CD4-positive, alpha-beta T cell treated with Interleukin-2 at 100 ng/mL for 4 hours (primary cell): ENCODE measurements at regions not wholly inside any gene's neighbourhood (a gene's known extent, or its start where the extent isn't known, plus 50 kb on each side); places are given as distances from the start of the nearest gene placed in this dataset.

Experiments used
- DNase-seq: peaks from one replicate; pipeline ENCODE4 v3.0.0-alpha.2; 2020; ENCODE audit warnings: low spot score

DNA sequence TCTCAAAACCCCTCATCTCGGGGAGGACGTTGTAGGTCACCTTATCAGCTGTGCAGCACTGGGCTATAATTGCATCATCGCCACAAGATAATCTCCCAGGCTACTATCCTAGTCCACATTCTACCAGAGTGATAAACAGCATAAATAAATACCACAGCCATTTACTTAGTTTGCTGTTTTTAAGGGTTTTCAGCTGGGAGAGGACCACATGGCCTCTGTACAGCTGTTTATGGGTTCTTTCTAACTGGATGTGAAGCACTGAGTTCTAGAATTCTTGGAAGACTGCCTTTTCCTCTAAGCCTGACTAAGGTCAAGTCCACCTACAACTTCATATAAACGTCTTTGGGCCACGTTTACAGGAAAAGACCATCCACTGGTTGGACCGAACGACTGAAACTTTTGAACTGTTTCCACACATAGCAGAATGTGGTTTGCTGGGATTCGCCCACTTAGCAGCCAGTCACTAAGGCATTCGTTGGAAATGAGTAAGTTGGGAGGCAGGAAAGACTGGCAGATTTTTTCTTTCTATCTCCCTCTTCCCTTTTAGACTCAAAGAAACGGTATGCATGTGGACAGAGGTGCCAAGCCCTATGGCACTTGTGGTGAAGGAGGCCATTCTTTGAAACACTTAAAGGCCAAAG lies 752.5 kb upstream of the SGCG start:
- DNase-seq = no peak

DNA sequence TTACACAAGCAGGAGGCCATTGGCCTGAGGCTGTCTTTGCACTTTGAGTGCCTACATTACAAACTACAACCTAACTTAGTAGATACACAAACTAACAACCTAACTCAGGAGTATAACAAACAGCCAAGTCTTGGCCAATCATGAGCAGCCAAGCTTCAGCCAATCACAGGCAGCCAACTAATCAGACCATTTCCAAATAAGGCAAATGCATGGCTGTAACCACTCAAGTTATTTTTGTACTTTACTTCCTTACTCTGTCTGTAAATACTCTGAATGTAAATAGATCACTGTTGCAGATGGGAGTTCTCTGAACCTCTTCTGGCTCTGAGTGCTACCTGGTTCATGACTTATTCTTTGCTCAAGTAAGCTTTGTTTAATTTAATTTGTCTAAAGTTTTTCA lies 748.1 kb upstream of the SGCG start:
- no peak for DNase-seq

DNA sequence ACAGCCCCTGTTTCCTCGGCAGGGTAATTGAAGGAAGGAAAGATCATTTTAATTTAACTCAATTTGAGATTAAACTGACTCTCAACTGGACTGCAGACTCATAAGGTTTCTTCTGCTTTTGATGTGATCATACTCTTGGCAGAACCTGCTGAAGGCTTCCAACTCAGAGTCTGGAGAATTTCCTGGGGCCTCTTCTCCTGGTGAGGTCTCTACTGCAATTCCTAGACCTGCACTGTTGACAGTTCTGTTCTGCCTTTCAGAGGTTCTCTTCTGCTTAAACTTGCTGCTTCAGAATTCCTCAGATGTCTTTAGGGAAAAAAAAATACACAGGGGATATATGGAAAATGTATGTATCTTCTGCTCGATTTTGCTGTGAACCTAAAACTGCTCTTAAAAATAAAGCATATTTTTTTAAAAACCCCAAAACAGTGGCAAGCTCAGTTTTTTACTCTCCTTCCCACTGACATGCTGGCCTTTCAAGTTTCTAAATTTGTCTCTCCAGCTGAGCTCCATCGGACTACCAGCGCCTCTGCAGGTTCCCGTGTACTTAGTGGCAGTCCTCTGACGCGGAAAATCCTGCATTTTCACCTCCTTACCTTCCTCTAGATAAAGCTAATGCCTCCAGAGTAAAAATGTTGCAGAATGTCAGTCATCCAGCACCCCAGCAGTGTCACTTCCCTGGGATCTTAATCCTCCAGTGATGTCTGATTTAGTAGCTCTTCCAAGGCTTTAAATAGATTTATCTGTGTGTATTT lies 733.5 kb upstream of the SGCG start:
- no peak for DNase-seq

- no peak for DNase-seq
These were observed 731.5 kb upstream of the SGCG start for GRCh38 chr13:22449251-22449650.

DNA sequence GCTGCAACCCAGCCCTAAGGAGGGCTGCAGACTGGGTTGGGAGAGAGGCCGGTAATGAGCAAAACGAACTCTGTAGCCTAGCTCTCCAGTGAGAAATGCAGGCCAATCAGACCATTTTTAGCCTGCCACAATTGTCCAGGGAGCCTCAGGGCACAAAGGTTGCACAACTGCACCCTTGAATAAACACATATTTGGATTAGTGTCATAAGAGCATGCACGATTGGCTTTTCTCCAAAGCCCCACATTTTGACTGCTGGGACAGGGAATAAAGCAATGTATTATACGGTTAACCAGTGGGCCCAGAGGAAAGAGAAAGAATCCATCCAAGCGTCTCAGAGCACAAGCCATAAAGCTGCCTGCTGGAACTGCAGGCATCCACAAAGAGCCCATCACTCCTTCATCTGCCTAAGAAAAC lies 729.4 kb upstream of the SGCG start:
- no peak for DNase-seq

DNA sequence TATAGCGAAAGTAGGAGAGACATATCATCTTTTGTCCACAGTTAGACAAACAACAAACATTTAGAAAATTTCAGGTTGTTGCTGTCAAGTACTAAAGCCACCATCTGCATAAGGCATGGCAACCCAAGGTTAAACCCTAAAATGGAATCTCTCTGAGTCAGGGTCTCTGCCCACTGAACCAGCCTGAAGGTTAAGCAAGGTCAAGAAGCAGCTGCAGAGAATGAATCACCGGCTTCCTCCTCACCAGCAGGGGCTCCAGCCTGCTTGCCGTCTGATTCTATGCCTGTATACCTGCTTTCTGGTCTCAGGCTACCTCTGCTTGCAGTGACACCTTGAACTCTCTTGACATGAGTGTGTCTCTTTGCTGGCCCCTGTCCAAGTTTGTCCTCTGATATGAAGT lies 726.2 kb upstream of the SGCG start:
- no peak for DNase-seq

DNA sequence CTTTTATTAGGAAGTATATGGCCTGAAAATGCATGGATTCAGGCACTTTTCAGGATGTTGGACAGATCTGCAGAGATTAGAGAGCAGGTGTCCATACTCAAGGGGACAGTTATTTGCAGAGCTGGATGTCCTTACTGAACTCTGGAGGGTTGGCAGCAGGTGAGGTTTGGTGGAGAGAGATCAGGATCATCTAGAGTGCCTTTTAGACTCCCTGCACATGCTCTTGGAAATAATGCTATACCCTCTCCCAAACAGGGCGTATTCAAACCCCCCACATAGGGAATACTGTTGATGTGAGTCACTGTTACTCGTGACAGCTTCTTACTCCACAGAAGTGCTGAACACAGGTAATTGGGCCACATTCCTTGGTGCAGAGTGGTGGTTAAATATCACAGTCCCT lies 725.7 kb upstream of the SGCG start:
- DNase-seq = no peak

DNA sequence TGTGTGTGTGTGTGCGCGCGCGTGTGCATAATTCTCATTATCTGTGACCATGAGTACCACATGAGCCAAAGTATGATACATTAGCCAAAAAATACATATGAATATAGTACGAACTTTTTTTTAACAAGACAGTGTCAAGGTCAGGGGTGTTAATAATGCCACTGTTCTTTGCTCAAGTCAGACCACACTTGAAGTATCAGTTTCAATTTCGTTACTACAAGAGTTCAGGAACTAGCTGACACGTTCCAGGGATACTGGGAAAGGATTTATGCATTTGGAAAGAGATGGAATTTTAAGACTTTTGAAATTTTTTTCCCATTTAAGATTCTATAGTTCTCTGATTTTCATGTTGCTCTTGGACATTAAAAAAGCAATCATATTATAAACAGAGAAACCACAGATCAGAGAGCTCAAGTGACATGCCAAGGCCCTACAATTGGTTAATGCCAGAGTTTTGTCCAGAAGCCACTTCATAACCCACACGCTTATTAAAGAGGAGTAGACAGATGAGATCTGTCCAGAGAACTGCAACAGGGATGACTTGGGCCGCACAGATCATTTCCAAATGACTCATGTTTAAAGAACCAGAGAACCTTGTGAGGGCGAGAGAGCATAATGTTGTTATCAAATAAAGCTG lies 718.8 kb upstream of the SGCG start:
- DNase-seq = no peak

GRCh38 chr13:22463089-22463488 lies 717.7 kb upstream of the SGCG start:
- DNase-seq = no peak

- no peak for DNase-seq
These were observed 712.7 kb upstream of the SGCG start for GRCh38 chr13:22468045-22468444.

- no peak for DNase-seq
These were observed 712.0 kb upstream of the SGCG start for GRCh38 chr13:22468824-22469223.

DNA sequence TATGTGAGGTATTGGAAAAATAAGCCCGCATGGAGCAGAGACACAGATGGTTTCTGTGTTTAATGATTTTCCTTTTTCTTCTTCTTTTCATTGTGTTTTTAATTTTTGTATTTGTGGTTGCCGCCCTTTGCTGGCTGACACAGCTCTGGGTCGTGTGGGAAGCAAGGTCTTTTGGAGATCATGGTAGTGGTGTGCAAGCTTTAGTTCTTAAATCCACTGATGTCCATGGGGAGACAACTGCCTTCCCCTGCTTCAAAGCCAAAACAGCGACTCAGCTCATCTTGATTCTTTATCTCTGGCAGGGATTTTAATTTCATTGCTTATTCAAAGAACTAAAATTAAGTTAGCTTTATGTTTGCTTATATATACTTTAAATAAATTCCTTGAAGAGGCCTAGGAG lies 711.3 kb upstream of the SGCG start:
- no peak for DNase-seq

- no peak for DNase-seq
These were observed 710.7 kb upstream of the SGCG start for GRCh38 chr13:22470075-22470474.

DNA sequence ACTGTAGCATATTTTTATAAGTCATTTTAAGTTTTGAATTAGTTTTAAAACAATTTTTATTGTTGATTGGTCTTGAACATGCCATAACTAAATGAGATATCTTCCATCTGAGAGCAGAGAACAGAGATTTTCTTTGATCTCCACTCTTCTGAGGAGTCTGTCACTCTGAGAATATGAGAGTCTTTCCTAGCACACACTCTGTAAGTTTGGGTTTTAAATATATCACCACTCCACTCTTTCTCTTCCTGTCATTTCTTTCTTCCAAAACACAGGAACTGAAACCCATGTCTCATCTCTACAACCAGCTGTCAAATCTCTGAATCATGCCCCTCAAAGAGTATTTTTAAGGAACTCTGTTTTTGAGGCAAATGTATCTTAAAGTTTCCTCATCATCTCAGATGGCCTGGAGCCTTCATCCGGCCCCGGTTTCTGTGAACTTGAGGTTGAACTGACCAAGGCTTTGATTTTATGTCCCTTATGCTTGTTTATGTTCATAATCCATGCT lies 698.2 kb upstream of the SGCG start:
- DNase-seq = no peak

GRCh38 chr13:22483276-22483675 lies 697.5 kb upstream of the SGCG start:
- no peak for DNase-seq

DNA sequence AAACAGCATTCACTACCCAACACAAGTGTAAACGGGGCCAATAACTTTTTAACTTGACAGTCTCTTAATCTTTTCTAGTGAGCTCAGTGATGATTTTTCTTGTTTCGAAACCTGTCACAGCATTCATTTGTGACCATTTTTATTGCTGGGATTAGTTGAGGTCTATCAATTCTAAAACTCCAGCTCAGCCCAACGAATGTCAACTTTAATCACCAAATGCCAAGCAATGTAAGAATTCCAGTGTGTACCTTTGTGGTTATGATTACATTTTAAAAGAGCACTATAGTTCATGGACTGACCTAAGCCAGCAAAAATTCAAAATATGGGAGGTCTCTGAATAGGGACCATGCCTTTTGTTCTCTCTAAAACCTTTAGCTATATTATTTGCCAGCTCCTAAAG lies 694.3 kb upstream of the SGCG start:
- DNase-seq = no peak

GRCh38 chr13:22487932-22488331 lies 692.8 kb upstream of the SGCG start:
- DNase-seq = no peak

DNA sequence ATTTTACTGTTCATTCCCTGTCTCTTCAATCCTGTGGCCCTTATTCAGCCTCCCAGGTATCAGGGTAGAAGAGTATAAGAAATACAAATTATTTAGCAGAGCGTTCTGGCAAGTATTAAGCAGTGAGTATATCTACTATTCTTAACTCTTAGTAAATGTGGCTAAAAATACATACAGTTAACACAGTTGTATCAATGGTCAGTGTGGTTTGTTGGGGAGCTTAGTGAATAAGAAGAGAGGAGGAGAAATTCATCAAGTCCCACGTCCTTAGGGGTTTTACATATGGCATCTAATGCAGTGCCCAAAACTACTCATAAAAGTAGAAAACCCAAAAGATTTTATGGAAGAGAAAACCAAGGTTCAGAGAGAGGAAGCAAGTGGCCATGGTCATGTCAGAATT lies 691.0 kb upstream of the SGCG start:
- no peak for DNase-seq

DNA sequence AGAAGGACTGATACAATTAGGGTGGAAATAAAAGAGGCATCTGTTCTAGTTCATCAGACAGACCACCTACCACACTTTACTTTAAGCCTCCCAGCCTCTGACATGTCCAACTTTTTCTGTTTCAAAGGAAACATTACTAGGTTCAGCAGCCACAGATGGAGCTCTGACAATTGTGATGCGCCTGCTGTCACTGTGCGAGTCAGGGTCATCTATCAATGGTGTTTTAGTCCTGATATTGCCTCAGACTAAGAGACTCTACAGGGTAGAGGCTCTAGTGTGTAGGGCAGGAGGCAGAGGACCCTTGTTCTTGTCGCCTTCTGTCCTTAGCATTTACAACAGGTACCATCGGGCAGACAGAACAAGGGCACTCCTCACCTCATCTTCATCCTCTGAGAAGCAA lies 685.0 kb upstream of the SGCG start:
- no peak for DNase-seq

DNA sequence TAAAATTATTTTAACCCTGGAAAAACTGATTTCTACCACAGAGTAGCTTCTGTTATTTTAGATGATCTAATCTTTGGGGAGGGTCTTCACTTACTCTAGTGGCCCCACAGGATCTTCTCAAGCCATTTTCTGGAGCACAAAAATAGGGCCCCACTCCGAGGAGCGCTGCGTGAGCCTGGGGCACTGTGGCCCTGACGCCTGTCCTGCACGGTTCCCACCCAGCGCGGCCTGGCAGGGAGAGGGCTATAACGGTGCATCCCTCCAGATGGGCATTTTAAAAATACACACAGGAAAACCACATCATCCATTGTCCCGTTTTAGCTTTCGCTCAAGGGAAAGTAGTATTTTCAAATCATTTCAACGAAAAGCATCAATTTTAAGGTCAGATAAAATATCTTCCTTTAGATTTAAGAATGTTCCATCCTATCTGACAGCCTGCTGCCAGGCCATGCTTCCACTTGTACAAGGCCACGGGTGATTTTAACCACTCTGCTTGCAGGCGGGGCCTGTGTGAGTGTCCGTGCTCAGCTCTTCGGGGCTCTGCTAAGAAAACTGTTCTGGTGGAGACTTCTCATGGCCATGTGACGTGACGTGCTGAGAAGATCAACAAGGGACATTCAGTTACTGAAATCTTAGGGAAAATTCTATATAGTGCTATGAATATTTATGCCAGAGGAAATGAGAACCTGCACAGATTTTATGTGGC lies 683.8 kb upstream of the SGCG start:
- DNase-seq = no peak

DNA sequence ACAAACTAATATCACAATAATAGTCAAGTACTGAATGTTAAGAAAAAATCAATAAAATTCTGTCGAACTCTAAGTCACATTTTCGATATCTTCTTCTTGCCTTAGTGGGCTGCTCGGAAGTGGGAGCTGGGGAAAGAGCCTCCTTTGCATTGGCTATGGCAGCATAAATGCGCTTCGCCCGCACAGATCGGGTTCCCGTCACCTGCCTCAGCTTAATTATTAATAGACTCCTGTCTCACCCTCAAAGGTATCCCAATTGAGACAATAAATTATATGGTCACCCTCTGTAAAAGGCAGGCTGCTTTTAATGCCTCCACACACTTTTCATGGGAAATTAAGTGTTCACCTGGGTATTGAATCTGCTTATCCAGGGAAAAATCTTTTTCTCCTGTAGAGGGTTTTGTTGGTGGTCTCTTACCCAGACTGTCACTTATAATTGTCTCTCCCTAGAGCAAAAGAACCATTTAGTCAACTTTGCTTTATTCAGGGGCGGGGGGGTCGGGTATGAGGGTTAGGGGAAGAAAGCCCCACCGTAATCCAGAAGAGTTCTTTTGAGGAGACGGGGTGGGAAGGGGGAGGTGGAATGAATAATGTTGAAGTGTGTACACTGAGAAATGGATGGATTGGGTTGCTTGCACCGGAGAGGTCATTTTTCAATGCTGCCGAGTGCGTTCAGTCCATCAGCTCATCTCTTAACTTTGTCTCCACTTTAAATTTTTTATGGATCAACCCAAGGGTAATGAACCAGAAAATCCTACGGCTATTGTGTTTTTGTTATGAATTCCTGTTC lies 682.6 kb upstream of the SGCG start:
- DNase-seq = no peak

- no peak for DNase-seq
These were observed 680.9 kb upstream of the SGCG start for GRCh38 chr13:22499919-22500318.
